Effector memory CD8-positive, alpha-beta T cell (primary cell): ENCODE measurements at regions not wholly inside any gene's neighbourhood (a gene's known extent, or its start where the extent isn't known, plus 50 kb on each side); places are given as distances from the start of the nearest gene placed in this dataset.

ENCODE experiments used
- ATAC-seq: fragments of 150-1000 bp; cut with Tn5 transposase; replicated peaks from 2 replicates; pipeline ENCODE4 v1.10.0; 2021; ENCODE audit warnings: mild to moderate bottlenecking, moderate library complexity
- DNase-seq, 3 experiments: peaks; one replicate each; pipeline ENCODE4 v3.0.0; 2021
- H3K27ac Mint-ChIP-seq, 2 donors: one replicate each; pipeline ENCODE4 v1.8.0; 2022; ENCODE audit warnings: mild to moderate bottlenecking in 2 of 2, mixed read lengths in 2 of 2, moderate library complexity in 2 of 2
- H3K27me3 Mint-ChIP-seq, 2 donors: one replicate each; pipeline ENCODE4 v1.8.0; 2022; ENCODE audit warnings: mixed read lengths in 2 of 2
- H3K36me3 Mint-ChIP-seq: one replicate; pipeline ENCODE4 v1.8.0; 2022; ENCODE audit warnings: mild to moderate bottlenecking, moderate library complexity, mixed read lengths; ENCODE audit not compliant: insufficient read depth
- H3K4me1 Mint-ChIP-seq, 2 donors: one replicate each; pipeline ENCODE4 v1.8.0; 2022; ENCODE audit warnings: low read depth in 2 of 2, mixed read lengths in 2 of 2
- H3K4me3 Mint-ChIP-seq, 2 donors: one replicate each; pipeline ENCODE4 v1.8.0; 2022; ENCODE audit warnings: mild to moderate bottlenecking in 2 of 2, mixed read lengths in 2 of 2, moderate library complexity in 2 of 2
- H3K9me3 Mint-ChIP-seq, 2 donors: one replicate each; pipeline ENCODE4 v1.8.0; 2022; ENCODE audit warnings: mixed read lengths in 2 of 2

GRCh38 chr16:79347277-79347676 is 253.3 kb downstream of the MAF start:
- Mint-ChIP-seq H3K4me1 (no peaks in the 10 kb centered on the region), H3K27ac (no peak overlapping the region), H3K9me3 (no peaks in the 10 kb centered on the region), H3K4me3 (no peak overlapping the region), H3K36me3 (no peaks in the 10 kb centered on the region), H3K27me3 (no peaks in the 10 kb centered on the region)
- no peak for ATAC-seq
- no peak for DNase-seq

GRCh38 chr16:79339863-79340262 is 260.7 kb downstream of the MAF start:
- DNase-seq (no peak), ATAC-seq (no peak)
- Mint-ChIP-seq H3K36me3 (no peaks in the 10 kb centered on the region), H3K27ac (no peak overlapping the region), H3K4me1 (peaks cover 0 to 5% of the 10 kb centered on the region in 2 donors), H3K27me3 (no peaks in the 10 kb centered on the region), H3K9me3 (no peaks in the 10 kb centered on the region), H3K4me3 (no peak overlapping the region)

GRCh38 chr16:79337906-79338305 is 262.6 kb downstream of the MAF start:
- no peak overlapping the region for H3K4me3 Mint-ChIP-seq
- no peak for ATAC-seq
- no peaks in the 10 kb centered on the region for H3K36me3 Mint-ChIP-seq
- no peak overlapping the region for H3K27ac Mint-ChIP-seq
- H3K4me1 Mint-ChIP-seq, result peaks cover 0 to 9% of the 10 kb centered on the region in 2 donors
- no peak for DNase-seq
- no peaks in the 10 kb centered on the region for H3K27me3 Mint-ChIP-seq
- no peaks in the 10 kb centered on the region for H3K9me3 Mint-ChIP-seq

GRCh38 chr16:79336437-79337229 is 263.9 kb downstream of the MAF start:
- ATAC-seq (no peak), DNase-seq (no peak)
- no peaks in the 10 kb centered on the region for H3K36me3 Mint-ChIP-seq
- H3K4me1 Mint-ChIP-seq, result peaks cover 0 to 9% of the 10 kb centered on the region in 2 donors
- no peaks in the 10 kb centered on the region for H3K9me3 Mint-ChIP-seq
- H3K4me3 Mint-ChIP-seq, result no peak overlapping the region
- no peaks in the 10 kb centered on the region for H3K27me3 Mint-ChIP-seq
- no peak overlapping the region for H3K27ac Mint-ChIP-seq

GRCh38 chr16:79334127-79334526 is 266.4 kb downstream of the MAF start:
- H3K4me3 Mint-ChIP-seq, result no peak overlapping the region

GRCh38 chr16:79331066-79331465 is 269.5 kb downstream of the MAF start:
- no peak overlapping the region for H3K4me3 Mint-ChIP-seq
- H3K27ac Mint-ChIP-seq, result peak overlapping the region in 1 of 2 donors; percentile 45
- no peaks in the 10 kb centered on the region for H3K27me3 Mint-ChIP-seq
- DNase-seq (no peak), ATAC-seq (no peak)
- H3K36me3 Mint-ChIP-seq, result no peaks in the 10 kb centered on the region
- H3K4me1 Mint-ChIP-seq, result peaks cover 6 to 18% of the 10 kb centered on the region in 2 donors
- H3K9me3 Mint-ChIP-seq, result no peaks in the 10 kb centered on the region

More at GRCh38 chr16:79334127-79334526, 266.4 kb downstream of the MAF start:
- DNase-seq (peak; percentile 27 to 32 (median 29)), ATAC-seq (no peak)
- no peaks in the 10 kb centered on the region for H3K27me3 Mint-ChIP-seq
- H3K4me1 Mint-ChIP-seq, result peaks cover 0 to 9% of the 10 kb centered on the region in 2 donors
- H3K27ac Mint-ChIP-seq, result no peak overlapping the region
- H3K36me3 Mint-ChIP-seq, result no peaks in the 10 kb centered on the region
- H3K9me3 Mint-ChIP-seq, result no peaks in the 10 kb centered on the region

- no peak overlapping the region for H3K27ac Mint-ChIP-seq
- no peaks in the 10 kb centered on the region for H3K27me3 Mint-ChIP-seq
- H3K4me3 Mint-ChIP-seq, result no peak overlapping the region
- peaks cover 6 to 13% of the 10 kb centered on the region in 2 donors for H3K4me1 Mint-ChIP-seq
- H3K36me3 Mint-ChIP-seq, result no peaks in the 10 kb centered on the region
- ATAC-seq (no peak), DNase-seq (no peak)
- H3K9me3 Mint-ChIP-seq, result no peaks in the 10 kb centered on the region
Observed at GRCh38 chr16:79329967-79330366, 270.6 kb downstream of the MAF start.

- Mint-ChIP-seq H3K27ac (no peak overlapping the region), H3K4me3 (no peak overlapping the region)
- ATAC-seq, result no peak
Observed at GRCh38 chr16:79329166-79329521, 271.4 kb downstream of the MAF start.

GRCh38 chr16:79328402-79329165 is 272.0 kb downstream of the MAF start:
- peak overlapping the region in 1 of 2 donors; percentile 24 for H3K4me3 Mint-ChIP-seq
- ATAC-seq, result peak; percentile 24

More at GRCh38 chr16:79329166-79329521, 271.4 kb downstream of the MAF start:
- no peaks in the 10 kb centered on the region for H3K9me3 Mint-ChIP-seq
- no peaks in the 10 kb centered on the region for H3K27me3 Mint-ChIP-seq
- H3K36me3 Mint-ChIP-seq, result no peaks in the 10 kb centered on the region
- H3K4me1 Mint-ChIP-seq, result peaks cover 8% of the 10 kb centered on the region in 2 donors
- DNase-seq, result no peak

GRCh38 chr16:79327836-79328235 is 272.7 kb downstream of the MAF start:
- H3K27me3 Mint-ChIP-seq, result peaks cover 0 to 9% of the 10 kb centered on the region in 2 donors
- no peak overlapping the region for H3K4me3 Mint-ChIP-seq
- no peak for ATAC-seq
- no peaks in the 10 kb centered on the region for H3K9me3 Mint-ChIP-seq
- peaks cover 8% of the 10 kb centered on the region in 2 donors for H3K4me1 Mint-ChIP-seq
- DNase-seq, result no peak
- no peak overlapping the region for H3K27ac Mint-ChIP-seq
- H3K36me3 Mint-ChIP-seq, result peaks cover 3% of the 10 kb centered on the region

More at GRCh38 chr16:79328402-79329165, 272.0 kb downstream of the MAF start:
- DNase-seq, result no peak
- Mint-ChIP-seq H3K27me3 (peaks cover 0 to 2% of the 10 kb centered on the region in 2 donors), H3K4me1 (peaks cover 8% of the 10 kb centered on the region in 2 donors), H3K9me3 (no peaks in the 10 kb centered on the region), H3K36me3 (no peaks in the 10 kb centered on the region), H3K27ac (no peak overlapping the region)

GRCh38 chr16:79326549-79326948 is 274.0 kb downstream of the MAF start:
- Mint-ChIP-seq H3K36me3 (peaks cover 3% of the 10 kb centered on the region), H3K27me3 (peaks cover 7 to 18% of the 10 kb centered on the region in 2 donors)
- no peak for ATAC-seq

GRCh38 chr16:79325226-79325945 is 275.2 kb downstream of the MAF start:
- H3K4me1 Mint-ChIP-seq, result peaks cover 8% of the 10 kb centered on the region in 2 donors
- no peak for ATAC-seq
- peaks cover 7 to 18% of the 10 kb centered on the region in 2 donors for H3K27me3 Mint-ChIP-seq
- H3K27ac Mint-ChIP-seq, result no peak overlapping the region
- peaks cover 3% of the 10 kb centered on the region for H3K36me3 Mint-ChIP-seq
- H3K4me3 Mint-ChIP-seq, result no peak overlapping the region
- DNase-seq, result no peak
- H3K9me3 Mint-ChIP-seq, result no peaks in the 10 kb centered on the region

More at GRCh38 chr16:79326549-79326948, 274.0 kb downstream of the MAF start:
- H3K9me3 Mint-ChIP-seq, result no peaks in the 10 kb centered on the region
- H3K4me1 Mint-ChIP-seq, result peaks cover 8% of the 10 kb centered on the region in 2 donors
- DNase-seq, result no peak
- H3K4me3 Mint-ChIP-seq, result no peak overlapping the region
- H3K27ac Mint-ChIP-seq, result no peak overlapping the region

- Mint-ChIP-seq H3K27ac (no peak overlapping the region), H3K9me3 (no peaks in the 10 kb centered on the region), H3K27me3 (peaks cover 25 to 26% of the 10 kb centered on the region in 2 donors), H3K4me1 (peaks cover 9 to 14% of the 10 kb centered on the region in 2 donors), H3K36me3 (peaks cover 3% of the 10 kb centered on the region), H3K4me3 (no peak overlapping the region)
- DNase-seq (no peak), ATAC-seq (no peak)
Observed at GRCh38 chr16:79320956-79321355, 279.6 kb downstream of the MAF start.
